CD4-positive, alpha-beta T cell (primary cell): ENCODE measurements at regions not wholly inside any gene's neighbourhood (a gene's known extent, or its start where the extent isn't known, plus 50 kb on each side); places are given as distances from the start of the nearest gene placed in this dataset.

Experiments used
- ATAC-seq: fragments of 200-7000 bp; cut with Tn5 transposase; one replicate; pipeline ENCODE4 v1.10.0; 2022; ENCODE audit warnings: mild to moderate bottlenecking; ENCODE audit not compliant: poor library complexity
- CTCF ChIA-PET: fragments of 350-600 bp; sonication (Branson Sonifier 250); formaldehyde crosslinking; loops from one replicate; lab custom pipeline; 2021; ENCODE audit warnings: antibody characterized with exemption, inconsistent platforms; lab: Charles Lee
- POLR2A ChIA-PET: fragments of 350-600 bp; sonication (Branson Sonifier 250); formaldehyde crosslinking; loops from one replicate; lab custom pipeline; 2021; ENCODE audit warnings: antibody characterized with exemption, inconsistent platforms; lab: Charles Lee
- DNase-seq, 14 experiments: peaks; one replicate each; pipeline ENCODE4 v3.0.0-alpha.2; 2013 to 2020; ENCODE audit warnings: mixed read lengths in 2 of 14
- H3K27ac ChIP-seq, 2 donors: one replicate each; pipeline versions ENCODE4 v1.5.1 to v1.7.0; 2013; ENCODE audit warnings: low read length in 2 of 2, low read depth in 1 of 2, mild to moderate bottlenecking in 1 of 2
- H3K27me3 ChIP-seq, 2 experiments: 1 replicate in 1 of 2; 2 replicates in 1 of 2; pipeline versions ENCODE4 v1.6.1 to v1.7.0; 2013; ENCODE audit warnings: low read length in 2 of 2, control low read depth in 1 of 2, mild to moderate bottlenecking in 1 of 2, moderate library complexity in 1 of 2; ENCODE audit not compliant: insufficient read depth in 2 of 2, control insufficient read depth in 1 of 2
- H3K36me3 ChIP-seq: one replicate; pipeline ENCODE4 v1.6.1; 2013; ENCODE audit warnings: low read length, control low read depth; ENCODE audit not compliant: insufficient read depth
- H3K4me1 ChIP-seq: one replicate; pipeline ENCODE4 v1.6.1; 2013; ENCODE audit warnings: low read length, control low read depth; ENCODE audit not compliant: insufficient read depth
- H3K4me3 ChIP-seq: one replicate; pipeline ENCODE4 v1.5.1; 2013; ENCODE audit warnings: mild to moderate bottlenecking, low read length, moderate library complexity
- H3K9me3 ChIP-seq, 2 experiments: 1 replicate in 1 of 2; 2 replicates in 1 of 2; pipeline versions ENCODE4 v1.6.1 to v1.7.0; 2013; ENCODE audit warnings: low read length in 2 of 2, mild to moderate bottlenecking in 2 of 2, control low read depth in 1 of 2, moderate library complexity in 1 of 2; ENCODE audit not compliant: control insufficient read depth in 1 of 2, insufficient read depth in 1 of 2
- H3K27ac Mint-ChIP-seq: one replicate; pipeline ENCODE4 v1.8.0; 2020; ENCODE audit warnings: mixed read lengths
- H3K27me3 Mint-ChIP-seq: one replicate; pipeline ENCODE4 v1.8.0; 2021; ENCODE audit warnings: mixed read lengths
- H3K36me3 Mint-ChIP-seq: one replicate; pipeline ENCODE4 v1.8.0; 2021; ENCODE audit warnings: low read depth, mixed read lengths
- H3K4me1 Mint-ChIP-seq: one replicate; pipeline ENCODE4 v1.8.0; 2021; ENCODE audit warnings: low read depth, mixed read lengths
- H3K4me3 Mint-ChIP-seq: one replicate; pipeline ENCODE4 v1.8.0; 2020; ENCODE audit warnings: mild to moderate bottlenecking, mixed read lengths
- H3K9me3 Mint-ChIP-seq: one replicate; pipeline ENCODE4 v1.8.0; 2020; ENCODE audit warnings: mixed read lengths
- CTCF ChIP-seq: fragments of 200-600 bp; IDR thresholded peaks from one replicate; pipeline ENCODE4 v1.8.0; 2022; ENCODE audit warnings: antibody characterized with exemption, mild to moderate bottlenecking
- intact Hi-C, 2 experiments: fragments of 100-400 bp; cut with DNase I in 1 of 2; cut with micrococcal nuclease in 1 of 2; formaldehyde crosslinking; loops; one replicate each; pipeline versions ENCODE4 v1.15.1 to v1.9.0; 2023 to 2025; cut with DNase I, micrococcal nuclease

- TF ChIP-seq CTCF, result no peak
- ChIA-PET POLR2A (no interaction called here), CTCF (no interaction called here)
- ATAC-seq (no peak), DNase-seq (no peak)
- Histone ChIP-seq H3K27me3 (no peaks in the 10 kb centered on the region), H3K27ac (no peak overlapping the region), H3K4me1 (no peaks in the 10 kb centered on the region), H3K4me3 (no peak overlapping the region), H3K9me3 (peaks cover 3 to 8% of the 10 kb centered on the region in 2 experiments), H3K36me3 (no peaks in the 10 kb centered on the region)
- Mint-ChIP-seq H3K27ac (no peak overlapping the region), H3K27me3 (no peaks in the 10 kb centered on the region), H3K9me3 (peaks cover 8% of the 10 kb centered on the region), H3K36me3 (no peaks in the 10 kb centered on the region), H3K4me3 (no peak overlapping the region), H3K4me1 (no peaks in the 10 kb centered on the region)
- intact Hi-C loops, result no loop called here
Measured at GRCh38 chr16:6146874-6147425, 1049.4 kb upstream of the EEF2KMT start.

DNA sequence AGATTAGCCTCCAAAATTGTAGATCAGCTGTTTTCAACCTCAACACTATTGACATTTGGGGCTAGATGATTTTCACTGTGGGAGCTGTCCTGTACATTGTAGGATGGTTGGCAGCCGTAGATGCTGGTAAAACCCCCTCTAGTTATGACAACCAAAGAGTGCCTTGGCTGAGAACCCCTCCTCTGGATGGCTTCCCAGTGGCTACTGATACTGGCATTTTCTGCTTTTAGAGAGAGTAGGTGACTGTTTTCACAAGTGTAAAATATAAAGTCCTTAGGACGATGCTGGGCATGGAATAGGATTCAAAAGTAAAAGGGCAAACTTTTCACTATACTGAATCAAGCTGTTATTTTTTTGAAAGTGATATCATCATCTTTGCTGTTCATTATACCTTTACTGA is 1048.8 kb upstream of the EEF2KMT start:
- Mint-ChIP-seq H3K4me1 (no peaks in the 10 kb centered on the region), H3K27me3 (no peaks in the 10 kb centered on the region), H3K9me3 (peaks cover 9% of the 10 kb centered on the region), H3K36me3 (no peaks in the 10 kb centered on the region), H3K4me3 (no peak overlapping the region), H3K27ac (no peak overlapping the region)
- ATAC-seq (no peak), DNase-seq (no peak)
- Histone ChIP-seq H3K4me3 (no peak overlapping the region), H3K4me1 (no peaks in the 10 kb centered on the region), H3K9me3 (peaks cover 3 to 10% of the 10 kb centered on the region in 2 experiments), H3K27ac (no peak overlapping the region), H3K27me3 (no peaks in the 10 kb centered on the region), H3K36me3 (no peaks in the 10 kb centered on the region)
- ChIA-PET POLR2A (no interaction called here), CTCF (no interaction called here)
- intact Hi-C loops, result no loop called here
- no peak for TF ChIP-seq CTCF

GRCh38 chr16:6144463-6144862 is 1046.9 kb upstream of the EEF2KMT start:
- TF ChIP-seq CTCF, result no peak
- peaks cover 3 to 10% of the 10 kb centered on the region in 2 experiments for H3K9me3 ChIP-seq
- DNase-seq, result no peak
- no peaks in the 10 kb centered on the region for H3K36me3 ChIP-seq
- no peak overlapping the region for H3K4me3 ChIP-seq
- H3K27ac ChIP-seq, result no peak overlapping the region
- no peak overlapping the region for H3K4me3 Mint-ChIP-seq
- H3K27me3 ChIP-seq, result no peaks in the 10 kb centered on the region
- no peaks in the 10 kb centered on the region for H3K4me1 ChIP-seq
- H3K27me3 Mint-ChIP-seq, result no peaks in the 10 kb centered on the region
- POLR2A ChIA-PET, result no interaction called here
- ATAC-seq, result no peak
- no peak overlapping the region for H3K27ac Mint-ChIP-seq
- no peaks in the 10 kb centered on the region for H3K36me3 Mint-ChIP-seq
- intact Hi-C loops, result no loop called here
- CTCF ChIA-PET, result no interaction called here
- H3K4me1 Mint-ChIP-seq, result no peaks in the 10 kb centered on the region
- H3K9me3 Mint-ChIP-seq, result peaks cover 12% of the 10 kb centered on the region
